AG10803 (cell line): ENCODE measurements at regions not wholly inside any gene's neighbourhood (a gene's known extent, or its start where the extent isn't known, plus 50 kb on each side); places are given as distances from the start of the nearest gene placed in this dataset.

Experiments
- DNase-seq: peaks from one replicate; pipeline ENCODE4 v3.0.0; 2010; ENCODE audit warnings: low read depth
- H3K4me3 ChIP-seq: 2 replicates; pipeline ENCODE4 v1.5.1; 2011; ENCODE audit warnings: mild to moderate bottlenecking, low read length, control low read depth
- TF ChIP-seq, protein P1 (sequence below): conservative IDR thresholded peaks from 2 replicates; pipeline ENCODE4 v1.5.1; 2011; ENCODE audit warnings: mild to moderate bottlenecking, low read length, control low read depth, inconsistent platforms

DNA sequence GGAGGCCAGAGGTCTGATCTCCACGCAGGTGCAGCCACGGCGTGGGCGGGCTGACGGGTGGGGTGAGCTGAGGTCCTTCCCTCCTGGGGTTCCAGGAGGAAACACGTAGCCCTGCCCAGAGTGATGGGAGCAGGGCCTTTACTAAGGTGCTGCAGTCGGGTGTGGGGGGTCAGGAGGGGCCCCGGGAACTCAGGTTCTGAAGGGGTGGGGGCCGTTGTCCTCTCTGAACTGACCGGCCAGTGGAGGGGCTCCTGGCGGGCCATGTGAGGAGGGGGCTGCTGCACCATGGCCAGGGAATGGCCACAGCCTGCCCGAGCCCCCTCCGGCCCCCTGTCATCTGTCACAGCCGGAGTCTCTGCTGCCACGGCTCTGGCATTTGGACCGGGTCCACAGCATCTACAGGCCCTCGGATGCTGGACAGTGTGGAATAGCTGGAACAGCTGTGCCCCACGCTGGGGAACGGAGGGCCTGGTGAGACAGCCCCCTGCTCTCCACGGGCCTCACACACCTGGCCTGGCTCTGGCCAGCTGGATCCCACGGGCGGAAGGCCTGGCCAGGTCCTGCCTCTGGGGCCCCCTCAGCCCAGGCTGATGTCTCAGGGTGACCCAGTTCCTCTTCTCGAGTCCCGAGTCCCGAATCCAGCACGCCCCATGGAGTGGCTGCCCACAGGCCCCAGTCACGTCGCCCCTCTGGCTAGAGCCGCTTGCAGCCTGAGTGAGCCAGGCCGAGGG is 145.6 kb upstream of the GPC1 start:
- no peak for DNase-seq
- H3K4me3 ChIP-seq: no peak overlapping the region
- TF ChIP-seq, protein P1, sequence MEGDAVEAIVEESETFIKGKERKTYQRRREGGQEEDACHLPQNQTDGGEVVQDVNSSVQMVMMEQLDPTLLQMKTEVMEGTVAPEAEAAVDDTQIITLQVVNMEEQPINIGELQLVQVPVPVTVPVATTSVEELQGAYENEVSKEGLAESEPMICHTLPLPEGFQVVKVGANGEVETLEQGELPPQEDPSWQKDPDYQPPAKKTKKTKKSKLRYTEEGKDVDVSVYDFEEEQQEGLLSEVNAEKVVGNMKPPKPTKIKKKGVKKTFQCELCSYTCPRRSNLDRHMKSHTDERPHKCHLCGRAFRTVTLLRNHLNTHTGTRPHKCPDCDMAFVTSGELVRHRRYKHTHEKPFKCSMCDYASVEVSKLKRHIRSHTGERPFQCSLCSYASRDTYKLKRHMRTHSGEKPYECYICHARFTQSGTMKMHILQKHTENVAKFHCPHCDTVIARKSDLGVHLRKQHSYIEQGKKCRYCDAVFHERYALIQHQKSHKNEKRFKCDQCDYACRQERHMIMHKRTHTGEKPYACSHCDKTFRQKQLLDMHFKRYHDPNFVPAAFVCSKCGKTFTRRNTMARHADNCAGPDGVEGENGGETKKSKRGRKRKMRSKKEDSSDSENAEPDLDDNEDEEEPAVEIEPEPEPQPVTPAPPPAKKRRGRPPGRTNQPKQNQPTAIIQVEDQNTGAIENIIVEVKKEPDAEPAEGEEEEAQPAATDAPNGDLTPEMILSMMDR: no peak

DNA sequence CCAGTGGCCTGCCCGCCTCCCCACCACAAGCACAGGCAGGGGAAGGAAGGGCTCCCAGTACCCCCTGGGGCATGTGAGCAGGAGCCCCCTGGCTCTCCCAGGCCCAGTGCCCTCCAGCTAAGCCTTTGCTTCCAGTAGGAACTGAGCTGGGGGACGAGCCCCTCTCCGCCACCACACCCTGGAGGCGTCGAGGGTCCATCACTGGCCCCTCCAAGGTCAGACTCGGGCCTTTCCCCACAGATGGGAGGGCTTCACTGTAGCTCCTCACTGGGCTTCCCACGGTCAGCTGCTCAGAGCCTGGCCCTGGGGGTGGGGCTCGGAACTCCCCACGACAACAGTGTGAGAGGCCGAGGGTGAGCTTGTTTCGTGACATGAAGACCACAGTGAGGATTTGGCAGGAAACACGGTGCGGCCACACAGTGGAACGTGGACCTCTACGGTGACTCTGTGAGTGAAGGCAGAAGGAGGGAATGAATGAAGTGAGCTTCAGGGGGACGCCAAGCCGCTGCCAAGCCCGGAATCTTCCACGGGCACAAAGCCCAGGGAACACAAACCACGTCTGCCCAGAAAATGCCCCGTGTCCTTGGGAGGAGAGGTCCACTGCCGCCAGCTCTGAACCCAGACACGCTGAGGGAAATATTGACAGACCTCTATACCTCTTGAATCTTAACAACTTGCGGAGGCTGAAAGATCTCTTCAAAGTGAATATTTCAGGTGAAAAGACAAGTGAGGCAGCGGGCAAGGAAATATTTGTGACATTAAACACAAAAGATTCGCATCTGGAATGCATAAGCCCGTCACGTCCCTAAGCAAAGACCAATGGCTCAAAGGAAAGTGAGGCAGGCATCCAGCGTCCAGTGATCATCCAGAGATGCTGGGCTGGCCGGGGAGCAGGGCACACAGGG is 144.8 kb upstream of the GPC1 start:
- TF ChIP-seq, protein P1: no peak
- no peak for DNase-seq
- no peak overlapping the region for H3K4me3 ChIP-seq

DNA sequence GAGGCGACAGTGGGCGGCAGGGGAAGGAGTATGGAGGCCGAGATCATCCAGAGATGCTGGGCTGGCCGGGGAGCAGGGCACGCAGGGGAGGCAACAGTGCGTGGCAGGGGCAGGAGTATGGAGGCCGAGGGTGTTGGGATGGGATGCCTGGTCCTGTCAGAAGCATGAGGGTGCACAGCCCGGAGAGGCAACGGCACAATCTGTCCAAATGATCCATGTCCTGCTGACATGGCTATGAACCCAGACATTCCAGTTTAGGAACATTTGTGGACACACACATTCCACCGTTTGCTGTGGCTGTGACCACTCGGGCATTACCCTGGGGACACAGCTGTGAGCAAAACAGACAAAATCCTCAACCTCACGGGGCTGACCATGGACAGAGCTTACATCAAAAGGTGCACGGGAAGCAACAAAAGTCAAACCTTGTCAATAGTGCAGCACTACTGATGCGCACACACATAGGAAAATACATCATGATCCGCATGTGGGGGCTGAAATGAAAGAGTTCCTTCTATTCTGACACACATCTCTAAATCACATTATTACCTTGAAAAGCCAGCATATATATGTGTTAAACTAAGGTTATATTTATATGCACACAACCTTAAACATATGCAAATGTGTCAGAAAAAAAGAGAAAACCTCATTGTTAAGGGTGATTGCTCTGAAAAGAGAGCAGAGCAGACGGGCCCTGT is 144.0 kb upstream of the GPC1 start:
- no peak overlapping the region for H3K4me3 ChIP-seq
- DNase-seq: no peak
- TF ChIP-seq, protein P1: no peak

DNA sequence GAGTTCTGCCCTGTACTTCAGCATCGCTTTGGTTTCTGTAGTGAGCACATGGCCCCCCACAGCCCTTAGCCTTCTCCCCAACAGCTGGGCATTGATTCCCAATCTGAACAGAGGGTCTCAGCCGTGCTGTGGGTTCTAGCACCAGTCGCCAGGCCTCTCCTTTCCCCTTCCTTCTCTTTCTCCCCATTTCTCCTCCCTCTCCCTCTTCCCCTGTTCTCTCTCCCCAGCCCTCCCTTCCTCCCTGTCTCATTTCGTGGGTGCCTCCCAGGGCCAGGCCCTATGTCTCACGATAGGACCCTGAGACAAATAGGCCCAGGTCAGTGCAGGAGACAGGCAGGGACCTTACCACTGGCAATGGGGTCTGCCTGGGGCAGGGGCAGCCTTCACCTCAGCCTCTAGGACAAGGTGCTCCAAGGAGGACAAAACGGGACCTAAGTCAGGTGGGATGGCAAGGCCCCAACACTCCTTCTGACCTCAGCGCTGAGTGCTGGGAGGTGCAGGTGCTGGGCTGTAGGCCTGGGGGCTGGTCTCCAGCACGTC is 143.4 kb upstream of the GPC1 start:
- DNase-seq: no peak
- no peak overlapping the region for H3K4me3 ChIP-seq
- TF ChIP-seq, protein P1: no peak

DNA sequence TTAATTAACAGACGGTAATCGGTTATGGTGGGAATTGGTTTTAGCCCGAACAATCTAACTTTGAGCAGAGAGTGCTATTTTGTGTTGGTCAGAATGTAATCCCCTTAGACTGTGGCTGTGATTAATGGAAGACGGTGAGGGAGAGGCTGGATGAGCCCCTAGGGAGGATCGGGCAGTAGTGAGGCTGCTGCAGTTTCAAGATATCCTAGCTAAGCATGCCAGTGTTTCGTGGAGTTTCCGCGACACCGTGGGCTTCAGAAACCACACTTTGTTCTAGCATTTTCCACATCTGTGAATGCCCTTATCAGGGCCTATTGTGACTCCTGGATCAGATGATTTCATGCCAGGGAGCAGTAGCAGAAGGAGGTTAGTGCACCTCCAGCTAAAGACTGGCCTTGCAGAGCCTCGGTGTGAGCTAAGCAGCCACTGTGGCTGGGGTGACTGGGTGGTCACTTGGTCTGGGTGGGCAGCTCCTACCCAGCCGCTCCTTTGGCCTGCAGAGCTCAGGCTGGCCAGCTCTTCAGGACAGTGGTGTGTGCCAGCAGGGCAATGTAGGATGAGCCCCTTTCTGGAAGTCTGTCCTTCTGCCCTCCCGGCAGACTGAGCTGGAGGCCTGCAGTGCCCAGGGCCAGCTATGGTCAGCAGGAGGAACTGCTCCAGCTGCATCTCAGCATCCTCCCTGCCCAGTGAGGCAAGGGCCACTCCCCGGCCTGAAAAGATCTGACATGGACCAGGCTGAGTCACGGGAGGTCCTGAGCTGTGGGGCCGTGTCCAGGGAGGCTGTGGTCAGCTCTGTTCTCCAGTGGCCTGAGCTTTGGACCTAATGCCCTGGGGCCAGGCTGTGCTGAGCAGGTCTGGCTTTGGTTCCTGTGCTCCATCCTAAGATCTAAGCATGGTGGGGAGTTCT is 142.6 kb upstream of the GPC1 start:
- TF ChIP-seq, protein P1: no peak
- no peak overlapping the region for H3K4me3 ChIP-seq
- DNase-seq: no peak
